ENCODE measurements at regions not wholly inside any gene's neighbourhood (a gene's known extent, or its start where the extent isn't known, plus 50 kb on each side); places are given as distances from the start of the nearest gene placed in this dataset.

GRCh38 chrY:16645449-16645848 is 1234.6 kb downstream of the CDY2B start:
- DNase-seq (ENCODE audit: low spot score) = no peak
- no peak overlapping the region for H3K4me3 ChIP-seq (ENCODE audit: low read depth in 1 of 3, low read length in 3 of 3)

GRCh38 chrY:16644270-16644800 is 1235.7 kb downstream of the CDY2B start:
- H3K4me1 ChIP-seq (ENCODE audit: control insufficient read depth in 4 of 4, insufficient read depth in 4 of 4, low read length in 3 of 4) = no peaks in the 10 kb centered on the region
- no peaks in the 10 kb centered on the region for H3K36me3 ChIP-seq (ENCODE audit: control insufficient read depth in 4 of 4, insufficient read depth in 3 of 4, low read depth in 1 of 4, low read length in 3 of 4)
- 77% methylated on average over 6 of the region's 6 CpGs for WGBS
- TF ChIP-seq NR2F2 (IDR thresholded peaks at IDR 0.05) = no peak
- no peak for TF ChIP-seq ATF3 (IDR thresholded peaks at IDR 0.05)
- no peak for TF ChIP-seq RAD21 (IDR thresholded peaks at IDR 0.05)
- no peak for TF ChIP-seq HNF4A (conservative IDR thresholded peaks at IDR 0.05)
- no peak for TF ChIP-seq FOXA1 (IDR thresholded peaks at IDR 0.05)
- TF ChIP-seq SP1 (IDR thresholded peaks at IDR 0.05) = no peak
- no peak for TF ChIP-seq YY1 (IDR thresholded peaks at IDR 0.05)
- TF ChIP-seq, protein P1, sequence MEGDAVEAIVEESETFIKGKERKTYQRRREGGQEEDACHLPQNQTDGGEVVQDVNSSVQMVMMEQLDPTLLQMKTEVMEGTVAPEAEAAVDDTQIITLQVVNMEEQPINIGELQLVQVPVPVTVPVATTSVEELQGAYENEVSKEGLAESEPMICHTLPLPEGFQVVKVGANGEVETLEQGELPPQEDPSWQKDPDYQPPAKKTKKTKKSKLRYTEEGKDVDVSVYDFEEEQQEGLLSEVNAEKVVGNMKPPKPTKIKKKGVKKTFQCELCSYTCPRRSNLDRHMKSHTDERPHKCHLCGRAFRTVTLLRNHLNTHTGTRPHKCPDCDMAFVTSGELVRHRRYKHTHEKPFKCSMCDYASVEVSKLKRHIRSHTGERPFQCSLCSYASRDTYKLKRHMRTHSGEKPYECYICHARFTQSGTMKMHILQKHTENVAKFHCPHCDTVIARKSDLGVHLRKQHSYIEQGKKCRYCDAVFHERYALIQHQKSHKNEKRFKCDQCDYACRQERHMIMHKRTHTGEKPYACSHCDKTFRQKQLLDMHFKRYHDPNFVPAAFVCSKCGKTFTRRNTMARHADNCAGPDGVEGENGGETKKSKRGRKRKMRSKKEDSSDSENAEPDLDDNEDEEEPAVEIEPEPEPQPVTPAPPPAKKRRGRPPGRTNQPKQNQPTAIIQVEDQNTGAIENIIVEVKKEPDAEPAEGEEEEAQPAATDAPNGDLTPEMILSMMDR (IDR thresholded peaks at IDR 0.05; ENCODE audit: low read depth, low read length, missing input control) = no peak
- no peak for TF ChIP-seq FOXA2 (IDR thresholded peaks at IDR 0.05)
- no peak for TF ChIP-seq JUND (IDR thresholded peaks at IDR 0.05)
- TF ChIP-seq TAF1 (conservative IDR thresholded peaks at IDR 0.05) = no peak
- TF ChIP-seq RXRA (IDR thresholded peaks at IDR 0.05) = no peak
- TF ChIP-seq GABPA (IDR thresholded peaks at IDR 0.05 in 1 of 2, conservative IDR thresholded peaks at IDR 0.05 in 1 of 2) = no peak
- no peaks in the 10 kb centered on the region for H3K9me3 ChIP-seq (ENCODE audit: control insufficient read depth in 4 of 4, low read length in 3 of 4)
- H3K9ac ChIP-seq (ENCODE audit: low read depth in 1 of 2, low read length in 2 of 2) = no peak overlapping the region
- no peak for DNase-seq (ENCODE audit: low spot score)
- no peak overlapping the region for H3K27ac ChIP-seq (ENCODE audit: low read depth in 1 of 2, low read length in 2 of 2)
- H3K4me3 ChIP-seq (ENCODE audit: low read depth in 1 of 3, low read length in 3 of 3) = no peak overlapping the region
- no peaks in the 10 kb centered on the region for H3K27me3 ChIP-seq (ENCODE audit: control insufficient read depth in 4 of 4, insufficient read depth in 4 of 4, low read length in 3 of 4)

More at GRCh38 chrY:16645449-16645848, 1234.6 kb downstream of the CDY2B start:
- TF ChIP-seq ZBTB33 (IDR thresholded peaks at IDR 0.05) (no peak), GABPA (IDR thresholded peaks at IDR 0.05 in 1 of 2, conservative IDR thresholded peaks at IDR 0.05 in 1 of 2) (no peak)
- 83% methylated on average over 2 of the region's 2 CpGs for WGBS
- no peaks in the 10 kb centered on the region for H3K27me3 ChIP-seq (ENCODE audit: control insufficient read depth in 4 of 4, insufficient read depth in 4 of 4, low read length in 3 of 4)
- no peak overlapping the region for H3K9ac ChIP-seq (ENCODE audit: low read depth in 1 of 2, low read length in 2 of 2)
- no peak overlapping the region for H3K27ac ChIP-seq (ENCODE audit: low read depth in 1 of 2, low read length in 2 of 2)
- no peaks in the 10 kb centered on the region for H3K9me3 ChIP-seq (ENCODE audit: control insufficient read depth in 4 of 4, low read length in 3 of 4)
- no peaks in the 10 kb centered on the region for H3K4me1 ChIP-seq (ENCODE audit: control insufficient read depth in 4 of 4, insufficient read depth in 4 of 4, low read length in 3 of 4)
- H3K36me3 ChIP-seq (ENCODE audit: control insufficient read depth in 4 of 4, insufficient read depth in 3 of 4, low read depth in 1 of 4, low read length in 3 of 4) = no peaks in the 10 kb centered on the region

GRCh38 chrY:16639777-16640176 is 1240.2 kb downstream of the CDY2B start:
- WGBS = 36% methylated on average over 3 of the region's 3 CpGs
- Histone ChIP-seq H3K27ac (ENCODE audit: low read depth in 1 of 2, low read length in 2 of 2) (no peak overlapping the region), H3K9me3 (ENCODE audit: control insufficient read depth in 4 of 4, low read length in 3 of 4) (no peaks in the 10 kb centered on the region), H3K36me3 (ENCODE audit: control insufficient read depth in 4 of 4, insufficient read depth in 3 of 4, low read depth in 1 of 4, low read length in 3 of 4) (no peaks in the 10 kb centered on the region), H3K9ac (ENCODE audit: low read depth in 1 of 2, low read length in 2 of 2) (no peak overlapping the region), H3K4me1 (ENCODE audit: control insufficient read depth in 4 of 4, insufficient read depth in 4 of 4, low read length in 3 of 4) (no peaks in the 10 kb centered on the region), H3K4me3 (ENCODE audit: low read depth in 1 of 3, low read length in 3 of 3) (no peak overlapping the region), H3K27me3 (ENCODE audit: control insufficient read depth in 4 of 4, insufficient read depth in 4 of 4, low read length in 3 of 4) (no peaks in the 10 kb centered on the region)
- TF ChIP-seq, protein P1 (IDR thresholded peaks at IDR 0.05; ENCODE audit: low read depth, low read length, missing input control) = peak; percentile 15
- TF ChIP-seq RAD21 (IDR thresholded peaks at IDR 0.05) (peak in 1 of 2 donors; percentile 58), JUND (IDR thresholded peaks at IDR 0.05) (no peak)
- TF ChIP-seq, protein P2, sequence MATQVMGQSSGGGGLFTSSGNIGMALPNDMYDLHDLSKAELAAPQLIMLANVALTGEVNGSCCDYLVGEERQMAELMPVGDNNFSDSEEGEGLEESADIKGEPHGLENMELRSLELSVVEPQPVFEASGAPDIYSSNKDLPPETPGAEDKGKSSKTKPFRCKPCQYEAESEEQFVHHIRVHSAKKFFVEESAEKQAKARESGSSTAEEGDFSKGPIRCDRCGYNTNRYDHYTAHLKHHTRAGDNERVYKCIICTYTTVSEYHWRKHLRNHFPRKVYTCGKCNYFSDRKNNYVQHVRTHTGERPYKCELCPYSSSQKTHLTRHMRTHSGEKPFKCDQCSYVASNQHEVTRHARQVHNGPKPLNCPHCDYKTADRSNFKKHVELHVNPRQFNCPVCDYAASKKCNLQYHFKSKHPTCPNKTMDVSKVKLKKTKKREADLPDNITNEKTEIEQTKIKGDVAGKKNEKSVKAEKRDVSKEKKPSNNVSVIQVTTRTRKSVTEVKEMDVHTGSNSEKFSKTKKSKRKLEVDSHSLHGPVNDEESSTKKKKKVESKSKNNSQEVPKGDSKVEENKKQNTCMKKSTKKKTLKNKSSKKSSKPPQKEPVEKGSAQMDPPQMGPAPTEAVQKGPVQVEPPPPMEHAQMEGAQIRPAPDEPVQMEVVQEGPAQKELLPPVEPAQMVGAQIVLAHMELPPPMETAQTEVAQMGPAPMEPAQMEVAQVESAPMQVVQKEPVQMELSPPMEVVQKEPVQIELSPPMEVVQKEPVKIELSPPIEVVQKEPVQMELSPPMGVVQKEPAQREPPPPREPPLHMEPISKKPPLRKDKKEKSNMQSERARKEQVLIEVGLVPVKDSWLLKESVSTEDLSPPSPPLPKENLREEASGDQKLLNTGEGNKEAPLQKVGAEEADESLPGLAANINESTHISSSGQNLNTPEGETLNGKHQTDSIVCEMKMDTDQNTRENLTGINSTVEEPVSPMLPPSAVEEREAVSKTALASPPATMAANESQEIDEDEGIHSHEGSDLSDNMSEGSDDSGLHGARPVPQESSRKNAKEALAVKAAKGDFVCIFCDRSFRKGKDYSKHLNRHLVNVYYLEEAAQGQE (IDR thresholded peaks at IDR 0.05) = no peak
- no peak for DNase-seq (ENCODE audit: low spot score)

Measured in liver (tissue), 8 donors.